ENCODE measurements at regions not wholly inside any gene's neighbourhood (a gene's known extent, or its start where the extent isn't known, plus 50 kb on each side); places are given as distances from the start of the nearest gene placed in this dataset.

DNA sequence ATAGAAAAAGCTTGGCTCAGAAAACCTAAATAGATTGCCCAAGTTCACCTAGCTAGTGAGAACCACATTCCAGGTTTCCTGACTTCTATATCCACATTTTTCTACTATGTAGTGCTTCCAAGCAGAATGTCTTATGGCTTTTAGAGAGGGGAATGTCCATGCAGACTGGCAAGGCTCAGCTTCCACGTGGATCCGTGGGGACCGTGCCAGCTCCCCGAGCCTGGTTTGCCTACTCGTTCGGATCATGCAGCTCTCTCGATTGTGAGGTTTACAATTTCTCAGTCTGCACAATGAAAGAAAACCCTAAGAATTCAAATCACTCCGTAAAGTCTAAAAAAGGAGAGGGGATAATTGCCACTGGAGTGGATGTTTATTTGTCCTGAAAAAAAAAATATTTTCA, 256.5 kb upstream of the NR4A3 start:
- TF ChIP-seq, protein P1, sequence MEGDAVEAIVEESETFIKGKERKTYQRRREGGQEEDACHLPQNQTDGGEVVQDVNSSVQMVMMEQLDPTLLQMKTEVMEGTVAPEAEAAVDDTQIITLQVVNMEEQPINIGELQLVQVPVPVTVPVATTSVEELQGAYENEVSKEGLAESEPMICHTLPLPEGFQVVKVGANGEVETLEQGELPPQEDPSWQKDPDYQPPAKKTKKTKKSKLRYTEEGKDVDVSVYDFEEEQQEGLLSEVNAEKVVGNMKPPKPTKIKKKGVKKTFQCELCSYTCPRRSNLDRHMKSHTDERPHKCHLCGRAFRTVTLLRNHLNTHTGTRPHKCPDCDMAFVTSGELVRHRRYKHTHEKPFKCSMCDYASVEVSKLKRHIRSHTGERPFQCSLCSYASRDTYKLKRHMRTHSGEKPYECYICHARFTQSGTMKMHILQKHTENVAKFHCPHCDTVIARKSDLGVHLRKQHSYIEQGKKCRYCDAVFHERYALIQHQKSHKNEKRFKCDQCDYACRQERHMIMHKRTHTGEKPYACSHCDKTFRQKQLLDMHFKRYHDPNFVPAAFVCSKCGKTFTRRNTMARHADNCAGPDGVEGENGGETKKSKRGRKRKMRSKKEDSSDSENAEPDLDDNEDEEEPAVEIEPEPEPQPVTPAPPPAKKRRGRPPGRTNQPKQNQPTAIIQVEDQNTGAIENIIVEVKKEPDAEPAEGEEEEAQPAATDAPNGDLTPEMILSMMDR (IDR thresholded peaks at IDR 0.05; ENCODE audit: low read depth, low read length), result no peak
- ChIA-PET POLR2A (no interaction called here), CTCF (no interaction called here)
- Histone ChIP-seq H3K9me3 (ENCODE audit: control insufficient read depth, insufficient read depth, low read length) (no peaks in the 10 kb centered on the region), H3K4me3 (ENCODE audit: low read depth, low read length) (no peak overlapping the region), H3K27me3 (ENCODE audit: control insufficient read depth, insufficient read depth, low read length) (no peaks in the 10 kb centered on the region), H3K27ac (ENCODE audit: low read depth, low read length) (no peak overlapping the region)
- DNase-seq (ENCODE audit: low read depth, low spot score), result no peak

DNA sequence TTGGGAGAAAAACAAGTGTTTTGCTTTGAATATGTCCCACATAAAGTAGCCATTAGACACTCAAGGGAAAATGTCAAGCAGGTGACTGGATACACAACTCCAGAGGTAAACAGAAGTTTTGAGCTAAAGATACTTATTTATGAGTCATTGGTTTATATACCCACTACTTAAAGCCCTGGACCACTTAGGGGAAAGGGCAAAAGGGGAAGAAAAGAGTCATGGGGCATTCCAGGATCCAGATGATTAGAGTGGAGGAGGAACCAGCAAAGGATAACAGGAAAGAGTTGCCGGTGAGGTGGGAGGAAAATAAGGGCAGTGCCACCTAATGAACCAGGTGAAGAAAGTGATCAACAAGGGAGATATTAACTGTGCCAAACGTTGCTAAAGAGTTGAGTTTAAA, 254.2 kb upstream of the NR4A3 start:
- Histone ChIP-seq H3K27me3 (ENCODE audit: control insufficient read depth, insufficient read depth, low read length) (peaks cover 4% of the 10 kb centered on the region), H3K4me3 (ENCODE audit: low read depth, low read length) (no peak overlapping the region), H3K27ac (ENCODE audit: low read depth, low read length) (no peak overlapping the region), H3K9me3 (ENCODE audit: control insufficient read depth, insufficient read depth, low read length) (no peaks in the 10 kb centered on the region)
- POLR2A ChIA-PET, result no interaction called here
- TF ChIP-seq, protein P1 (IDR thresholded peaks at IDR 0.05; ENCODE audit: low read depth, low read length), result no peak
- CTCF ChIA-PET, result no interaction called here
- DNase-seq (ENCODE audit: low read depth, low spot score), result no peak

DNA sequence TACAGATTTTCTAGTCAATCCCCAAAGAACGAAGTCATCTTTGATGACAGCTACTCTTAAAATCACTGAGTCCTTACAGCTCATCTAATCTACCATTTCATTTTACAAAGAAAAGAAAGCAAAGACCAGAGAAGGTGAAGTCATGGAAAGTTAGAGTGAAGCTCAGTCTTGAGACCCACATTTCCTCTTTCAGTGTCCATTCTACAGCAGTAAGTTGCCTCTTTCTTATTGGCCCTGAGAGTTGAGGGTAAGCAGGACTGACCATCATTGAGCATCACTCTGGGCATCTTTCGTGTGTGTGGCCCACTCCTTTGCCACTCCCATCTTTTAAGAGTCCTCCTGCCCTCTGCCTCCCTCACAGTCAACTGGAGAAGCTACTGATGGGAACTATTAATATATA, 251.8 kb upstream of the NR4A3 start:
- Histone ChIP-seq H3K27me3 (ENCODE audit: control insufficient read depth, insufficient read depth, low read length) (peaks cover 10% of the 10 kb centered on the region), H3K9me3 (ENCODE audit: control insufficient read depth, insufficient read depth, low read length) (no peaks in the 10 kb centered on the region), H3K4me3 (ENCODE audit: low read depth, low read length) (no peak overlapping the region), H3K27ac (ENCODE audit: low read depth, low read length) (no peak overlapping the region)
- CTCF ChIA-PET, result no interaction called here
- POLR2A ChIA-PET, result no interaction called here
- no peak for DNase-seq (ENCODE audit: low read depth, low spot score)
- TF ChIP-seq, protein P1 (IDR thresholded peaks at IDR 0.05; ENCODE audit: low read depth, low read length), result no peak

DNA sequence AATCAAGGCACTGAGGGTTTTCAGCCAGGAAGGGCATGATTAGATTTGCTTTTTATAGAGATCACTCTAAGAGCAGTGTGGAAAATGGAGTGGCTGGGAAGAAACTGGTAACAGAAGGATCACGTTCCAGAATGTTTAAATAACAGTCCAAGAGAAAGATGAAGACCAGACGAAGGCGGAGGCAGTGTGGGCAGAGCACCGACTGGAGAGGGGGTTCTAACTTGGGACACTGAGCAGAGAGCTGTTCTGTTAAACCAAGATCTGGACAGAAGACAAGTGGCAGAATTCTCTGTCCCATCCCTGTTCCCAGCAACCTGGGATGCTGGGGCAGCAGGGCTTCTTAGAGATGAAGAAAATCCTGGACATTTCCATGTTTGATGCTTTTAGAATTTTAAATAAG, 249.1 kb upstream of the NR4A3 start:
- no peak overlapping the region for H3K4me3 ChIP-seq (ENCODE audit: low read depth, low read length)
- ChIA-PET POLR2A (no interaction called here), CTCF (no interaction called here)
- H3K27ac ChIP-seq (ENCODE audit: low read depth, low read length), result no peak overlapping the region
- TF ChIP-seq, protein P1 (IDR thresholded peaks at IDR 0.05; ENCODE audit: low read depth, low read length), result no peak
- peaks cover 10% of the 10 kb centered on the region for H3K27me3 ChIP-seq (ENCODE audit: control insufficient read depth, insufficient read depth, low read length)
- no peaks in the 10 kb centered on the region for H3K9me3 ChIP-seq (ENCODE audit: control insufficient read depth, insufficient read depth, low read length)
- no peak for DNase-seq (ENCODE audit: low read depth, low spot score)

DNA sequence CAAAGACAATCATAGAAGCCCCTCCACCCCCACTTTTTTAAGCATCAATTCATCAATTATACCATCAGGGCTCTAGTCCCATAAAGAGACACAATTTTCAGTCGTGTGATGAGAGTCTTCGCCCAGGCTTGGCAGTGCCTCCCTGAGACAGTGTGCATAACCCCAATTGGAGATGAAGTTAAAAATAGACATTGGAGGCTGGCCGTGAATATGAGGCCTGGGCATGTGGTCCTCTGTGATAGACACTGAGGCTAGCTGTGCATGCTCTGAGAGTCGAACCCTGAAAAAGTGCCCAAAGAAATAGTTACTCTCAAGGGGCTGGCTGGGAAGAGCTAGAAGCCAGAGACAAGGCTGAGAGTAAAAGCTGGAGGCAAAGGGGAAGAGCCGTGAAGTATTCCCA, 248.6 kb upstream of the NR4A3 start:
- TF ChIP-seq, protein P1 (IDR thresholded peaks at IDR 0.05; ENCODE audit: low read depth, low read length), result no peak
- H3K27me3 ChIP-seq (ENCODE audit: control insufficient read depth, insufficient read depth, low read length), result peaks cover 10% of the 10 kb centered on the region
- POLR2A ChIA-PET, result no interaction called here
- CTCF ChIA-PET, result no interaction called here
- no peak for DNase-seq (ENCODE audit: low read depth, low spot score)
- H3K27ac ChIP-seq (ENCODE audit: low read depth, low read length), result no peak overlapping the region
- H3K9me3 ChIP-seq (ENCODE audit: control insufficient read depth, insufficient read depth, low read length), result no peaks in the 10 kb centered on the region
- no peak overlapping the region for H3K4me3 ChIP-seq (ENCODE audit: low read depth, low read length)

All from AG04450 (cell line).